Gastroesophageal sphincter (tissue), 4 donors: ENCODE measurements at regions not wholly inside any gene's neighbourhood (a gene's known extent, or its start where the extent isn't known, plus 50 kb on each side); places are given as distances from the start of the nearest gene placed in this dataset.

Experiments
- ATAC-seq: fragments of 150-250 bp; one replicate; pipeline ENCODE4 v1.9.1; 2016; ENCODE audit warnings: mild to moderate bottlenecking, moderate library complexity
- H3K27ac ChIP-seq, 4 donors: fragments of 200-600 bp; sonication (generic) in 3 of 4; 1 replicate in 3 of 4; 2 replicates in 1 of 4; pipeline ENCODE4 v1.5.1; 2016 to 2019
- H3K27me3 ChIP-seq: fragments of 200-600 bp; sonication (generic); one replicate; pipeline ENCODE4 v1.5.1; 2019
- H3K36me3 ChIP-seq, 2 donors: fragments of 200-600 bp; sonication (generic); one replicate each; pipeline ENCODE4 v1.5.1; 2019; ENCODE audit warnings: control low read depth in 1 of 2
- H3K4me1 ChIP-seq, 3 donors: fragments of 200-600 bp; sonication (generic); 1 replicate in 2 of 3; 2 replicates in 1 of 3; pipeline ENCODE4 v1.5.1; 2016 to 2019; ENCODE audit warnings: control low read depth in 2 of 3
- H3K4me3 ChIP-seq, 2 donors: fragments of 200-600 bp; sonication (generic); one replicate each; pipeline ENCODE4 v1.5.1; 2019; ENCODE audit warnings: mild to moderate bottlenecking in 1 of 2, moderate library complexity in 1 of 2
- H3K9me3 ChIP-seq, 3 donors: fragments of 200-600 bp; sonication (generic); one replicate each; pipeline ENCODE4 v1.5.1; 2017 to 2019; ENCODE audit warnings: control low read depth in 2 of 3
- EP300 ChIP-seq: sonication (generic); formaldehyde crosslinking; IDR thresholded peaks from one replicate; pipeline ENCODE4 v1.6.1; 2017; ENCODE audit warnings: antibody characterized with exemption, mild to moderate bottlenecking
- POLR2A ChIP-seq, 2 donors: fragments of 450-650 bp; IDR thresholded peaks; one replicate each; pipeline ENCODE4 v1.6.1; 2017; ENCODE audit warnings: antibody characterized with exemption in 2 of 2, mild to moderate bottlenecking in 2 of 2, moderate library complexity in 1 of 2
- POLR2AphosphoS5 ChIP-seq: sonication (generic); formaldehyde crosslinking; IDR thresholded peaks from one replicate; pipeline ENCODE4 v1.6.1; 2017; ENCODE audit warnings: antibody characterized with exemption
- WGBS, 2 donors: methylation state at CpG; one replicate each; pipeline ENCODE4 v1.1.5; 2018; ENCODE audit warnings: low coverage in 1 of 2; 5-methylcytosine and 5-hydroxymethylcytosine counted together
- TF ChIP-seq, protein P1 (sequence below), 4 experiments: fragments of 200-600 bp in 2 of 4; fragments of 450-650 bp in 2 of 4; sonication (generic) in 1 of 4; IDR thresholded peaks; one replicate each; pipeline ENCODE4 v1.5.1; 2017 to 2019; ENCODE audit warnings: antibody characterized with exemption in 4 of 4, mild to moderate bottlenecking in 2 of 4, moderate library complexity in 2 of 4

DNA sequence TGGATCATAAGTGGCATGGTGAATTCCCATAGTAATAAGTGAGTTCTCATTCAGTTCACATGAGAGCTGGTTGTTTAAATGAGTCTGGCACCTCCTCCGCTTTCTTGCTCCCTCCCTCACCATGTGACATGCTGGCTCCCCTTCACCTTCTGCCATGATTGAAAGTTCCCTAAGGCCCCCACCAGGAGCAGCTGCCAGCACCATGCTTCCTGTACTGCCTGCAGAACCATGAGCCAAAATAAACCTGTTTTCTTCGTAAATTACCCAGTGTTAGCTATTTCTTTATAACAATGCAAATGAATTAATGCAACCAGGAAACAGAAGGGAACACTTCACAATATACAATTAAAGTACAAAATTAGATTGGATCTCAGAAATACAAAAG lies 257.0 kb downstream of the MREG start:
- H3K27ac ChIP-seq: no peak overlapping the region
- WGBS, 2 donors: 84 to 85% methylated on average over 2 of the region's 2 CpGs
- ATAC-seq: no peak

DNA sequence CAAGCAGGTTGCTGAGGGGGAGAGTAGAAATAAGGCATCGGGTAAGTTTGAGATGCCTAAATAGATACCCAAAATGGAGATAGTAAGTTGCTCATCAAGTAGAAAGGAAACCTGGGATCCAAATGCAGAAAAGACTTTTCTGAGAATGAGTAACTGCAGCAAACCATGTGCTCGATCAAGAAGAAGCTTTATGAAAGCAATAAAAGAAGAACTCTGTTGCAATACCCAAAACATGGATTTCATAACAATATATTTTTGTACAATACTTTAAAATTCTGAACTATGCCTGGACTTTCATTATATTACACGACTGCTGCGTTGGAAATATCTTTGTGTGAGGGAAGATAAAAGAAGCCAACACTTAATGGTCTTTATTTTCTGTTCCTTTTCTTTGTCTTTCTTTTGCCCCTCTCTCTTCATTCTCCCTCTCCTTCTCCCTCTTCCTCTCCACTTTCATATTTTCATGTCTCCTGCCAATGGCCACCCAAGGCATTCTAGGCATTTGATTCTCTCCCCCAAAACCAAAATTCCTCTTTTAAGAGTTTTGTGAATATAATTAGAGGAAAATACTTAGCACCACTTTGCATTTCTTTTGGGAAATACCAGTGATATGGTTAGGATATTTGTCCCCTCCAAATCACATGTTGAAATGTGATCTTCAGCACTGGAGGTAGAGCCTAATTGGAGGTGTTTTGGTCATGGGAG lies 257.6 kb downstream of the MREG start:
- Histone ChIP-seq H3K4me1 (peaks cover 0 to 13% (median 0%) of the 10 kb centered on the region in 3 donors), H3K27me3 (no peaks in the 10 kb centered on the region), H3K4me3 (no peak overlapping the region), H3K27ac (no peak overlapping the region), H3K36me3 (no peaks in the 10 kb centered on the region), H3K9me3 (no peaks in the 10 kb centered on the region)
- no peak for ATAC-seq
- TF ChIP-seq POLR2AphosphoS5 (no peak), EP300 (no peak), POLR2A (IDR thresholded peaks at IDR 0.05) (no peak)
- TF ChIP-seq, protein P1, sequence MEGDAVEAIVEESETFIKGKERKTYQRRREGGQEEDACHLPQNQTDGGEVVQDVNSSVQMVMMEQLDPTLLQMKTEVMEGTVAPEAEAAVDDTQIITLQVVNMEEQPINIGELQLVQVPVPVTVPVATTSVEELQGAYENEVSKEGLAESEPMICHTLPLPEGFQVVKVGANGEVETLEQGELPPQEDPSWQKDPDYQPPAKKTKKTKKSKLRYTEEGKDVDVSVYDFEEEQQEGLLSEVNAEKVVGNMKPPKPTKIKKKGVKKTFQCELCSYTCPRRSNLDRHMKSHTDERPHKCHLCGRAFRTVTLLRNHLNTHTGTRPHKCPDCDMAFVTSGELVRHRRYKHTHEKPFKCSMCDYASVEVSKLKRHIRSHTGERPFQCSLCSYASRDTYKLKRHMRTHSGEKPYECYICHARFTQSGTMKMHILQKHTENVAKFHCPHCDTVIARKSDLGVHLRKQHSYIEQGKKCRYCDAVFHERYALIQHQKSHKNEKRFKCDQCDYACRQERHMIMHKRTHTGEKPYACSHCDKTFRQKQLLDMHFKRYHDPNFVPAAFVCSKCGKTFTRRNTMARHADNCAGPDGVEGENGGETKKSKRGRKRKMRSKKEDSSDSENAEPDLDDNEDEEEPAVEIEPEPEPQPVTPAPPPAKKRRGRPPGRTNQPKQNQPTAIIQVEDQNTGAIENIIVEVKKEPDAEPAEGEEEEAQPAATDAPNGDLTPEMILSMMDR (IDR thresholded peaks at IDR 0.05): no peak
- WGBS, 2 donors: 86 to 90% methylated on average over 3 to 4 of the region's 4 CpGs

More for the DNA sequence above, 257.0 kb downstream of the MREG start:
- Histone ChIP-seq H3K36me3 (no peaks in the 10 kb centered on the region), H3K27me3 (no peaks in the 10 kb centered on the region), H3K9me3 (no peaks in the 10 kb centered on the region), H3K4me1 (peaks cover 0 to 9% (median 0%) of the 10 kb centered on the region in 3 donors), H3K4me3 (no peak overlapping the region)
- TF ChIP-seq POLR2AphosphoS5 (no peak), EP300 (no peak), POLR2A (IDR thresholded peaks at IDR 0.05) (no peak)
- TF ChIP-seq, protein P1 (IDR thresholded peaks at IDR 0.05): no peak

DNA sequence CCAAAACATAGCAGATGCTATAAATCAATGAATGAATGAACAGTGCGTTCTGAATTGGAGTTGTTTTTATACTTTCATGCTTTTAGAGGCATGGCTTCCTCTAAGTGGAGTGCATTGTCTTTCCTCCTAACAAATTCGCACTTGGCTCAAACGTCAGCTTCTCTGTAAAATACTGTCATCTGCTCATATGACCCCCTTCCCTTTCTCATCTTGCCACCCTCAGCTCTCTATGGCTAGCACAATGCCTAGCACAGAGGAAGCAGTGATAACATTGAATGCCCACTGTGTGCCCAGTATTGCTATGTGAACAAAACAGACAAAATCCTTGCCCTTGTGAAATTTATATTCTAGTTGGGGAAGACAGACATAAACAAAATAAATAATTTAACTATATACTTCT lies 258.8 kb downstream of the MREG start:
- no peak for ATAC-seq
- no peaks in the 10 kb centered on the region for H3K36me3 ChIP-seq
- TF ChIP-seq, protein P1 (IDR thresholded peaks at IDR 0.05): no peak
- no peak for TF ChIP-seq POLR2AphosphoS5
- no peak for TF ChIP-seq EP300
- no peak for TF ChIP-seq POLR2A (IDR thresholded peaks at IDR 0.05)
- H3K27me3 ChIP-seq: no peaks in the 10 kb centered on the region
- H3K4me3 ChIP-seq: no peak overlapping the region
- H3K9me3 ChIP-seq: no peaks in the 10 kb centered on the region
- H3K27ac ChIP-seq: no peak overlapping the region
- H3K4me1 ChIP-seq: peaks cover 2 to 17% (median 4%) of the 10 kb centered on the region in 3 donors
- 43 to 67% methylated on average over 2 to 3 of the region's 3 CpGs for WGBS, 2 donors

DNA sequence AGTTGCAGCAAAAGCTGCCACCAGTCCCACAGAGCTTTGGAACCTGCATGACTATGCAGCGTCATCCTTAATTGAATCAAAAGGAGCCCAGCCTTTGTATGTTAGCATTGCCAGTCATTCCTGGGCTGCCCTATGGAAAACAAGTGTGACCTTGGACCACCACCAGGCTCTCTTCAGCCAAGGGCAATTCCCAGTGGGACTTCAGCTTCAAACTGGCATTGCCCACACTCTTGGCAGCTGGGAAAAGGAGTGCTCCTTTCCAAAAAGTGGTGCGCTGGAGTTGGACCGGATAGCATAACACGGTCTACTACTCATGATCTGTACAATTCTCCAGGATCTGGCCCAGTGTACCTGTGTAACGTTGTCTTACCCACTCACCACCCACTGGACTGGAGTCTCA lies 259.5 kb downstream of the MREG start:
- Histone ChIP-seq H3K27ac (no peak overlapping the region), H3K36me3 (no peaks in the 10 kb centered on the region), H3K4me1 (peaks cover 2 to 25% (median 12%) of the 10 kb centered on the region in 3 donors), H3K9me3 (no peaks in the 10 kb centered on the region), H3K27me3 (no peaks in the 10 kb centered on the region), H3K4me3 (no peak overlapping the region)
- WGBS, 2 donors: 81 to 94% methylated on average over 2 to 3 of the region's 5 CpGs
- ATAC-seq: no peak
- TF ChIP-seq POLR2AphosphoS5 (no peak), EP300 (no peak), POLR2A (IDR thresholded peaks at IDR 0.05) (no peak)
- TF ChIP-seq, protein P1 (IDR thresholded peaks at IDR 0.05): no peak

DNA sequence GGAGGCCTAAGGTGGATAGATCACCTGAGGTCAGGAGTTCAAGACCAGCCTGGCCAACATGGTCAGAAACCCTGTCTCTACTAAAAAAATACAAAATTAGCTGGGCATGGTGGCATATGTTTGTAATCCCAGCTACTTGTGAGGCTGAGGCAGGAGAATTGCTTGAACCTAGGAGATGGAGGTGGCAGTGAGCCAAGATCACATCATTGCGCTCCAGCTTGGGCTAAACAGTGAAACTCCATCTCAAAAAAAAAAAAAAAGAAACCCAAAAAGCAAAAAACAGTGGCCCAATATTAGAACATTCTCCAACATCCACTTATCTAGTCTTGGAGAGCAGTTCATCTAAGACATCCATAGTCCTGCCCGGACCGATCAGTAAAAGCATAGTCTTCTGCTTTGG lies 260.4 kb downstream of the MREG start:
- ATAC-seq: no peak
- no peaks in the 10 kb centered on the region for H3K27me3 ChIP-seq
- no peak overlapping the region for H3K4me3 ChIP-seq
- H3K27ac ChIP-seq: no peak overlapping the region
- H3K9me3 ChIP-seq: no peaks in the 10 kb centered on the region
- no peak for TF ChIP-seq POLR2A (IDR thresholded peaks at IDR 0.05)
- TF ChIP-seq, protein P1 (IDR thresholded peaks at IDR 0.05): no peak
- no peak for TF ChIP-seq EP300
- no peak for TF ChIP-seq POLR2AphosphoS5
- WGBS, 2 donors: 74 to 100% methylated on average over 2 to 3 of the region's 3 CpGs
- H3K4me1 ChIP-seq: peaks cover 2 to 33% (median 20%) of the 10 kb centered on the region in 3 donors
- no peaks in the 10 kb centered on the region for H3K36me3 ChIP-seq
